ENCODE measurements at regions not wholly inside any gene's neighbourhood (a gene's known extent, or its start where the extent isn't known, plus 50 kb on each side); places are given as distances from the start of the nearest gene placed in this dataset.

DNA sequence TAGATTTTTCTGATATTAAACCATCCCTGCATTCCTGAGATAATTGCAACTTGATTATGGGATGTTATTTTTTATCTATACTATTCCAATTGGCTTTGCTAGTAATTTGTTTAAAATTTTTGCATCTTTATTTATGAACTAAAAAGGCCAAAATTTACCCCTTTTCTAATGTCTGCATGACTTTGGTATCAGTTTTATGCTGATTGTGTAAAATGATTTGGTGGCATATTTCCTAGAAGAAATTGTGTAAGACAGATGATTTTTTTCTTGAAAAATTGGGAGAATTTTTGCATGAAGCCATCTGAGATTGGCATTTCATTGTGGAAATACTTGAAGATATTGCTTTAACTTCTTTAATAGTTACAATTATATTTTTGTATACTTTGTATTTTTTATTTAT, 183.8 kb upstream of the TBL1XR1 start:
- no peak for TF ChIP-seq TAF1 (IDR thresholded peaks at IDR 0.05; ENCODE audit: borderline replicate concordance, insufficient read depth, low read length)
- TF ChIP-seq, protein P1, sequence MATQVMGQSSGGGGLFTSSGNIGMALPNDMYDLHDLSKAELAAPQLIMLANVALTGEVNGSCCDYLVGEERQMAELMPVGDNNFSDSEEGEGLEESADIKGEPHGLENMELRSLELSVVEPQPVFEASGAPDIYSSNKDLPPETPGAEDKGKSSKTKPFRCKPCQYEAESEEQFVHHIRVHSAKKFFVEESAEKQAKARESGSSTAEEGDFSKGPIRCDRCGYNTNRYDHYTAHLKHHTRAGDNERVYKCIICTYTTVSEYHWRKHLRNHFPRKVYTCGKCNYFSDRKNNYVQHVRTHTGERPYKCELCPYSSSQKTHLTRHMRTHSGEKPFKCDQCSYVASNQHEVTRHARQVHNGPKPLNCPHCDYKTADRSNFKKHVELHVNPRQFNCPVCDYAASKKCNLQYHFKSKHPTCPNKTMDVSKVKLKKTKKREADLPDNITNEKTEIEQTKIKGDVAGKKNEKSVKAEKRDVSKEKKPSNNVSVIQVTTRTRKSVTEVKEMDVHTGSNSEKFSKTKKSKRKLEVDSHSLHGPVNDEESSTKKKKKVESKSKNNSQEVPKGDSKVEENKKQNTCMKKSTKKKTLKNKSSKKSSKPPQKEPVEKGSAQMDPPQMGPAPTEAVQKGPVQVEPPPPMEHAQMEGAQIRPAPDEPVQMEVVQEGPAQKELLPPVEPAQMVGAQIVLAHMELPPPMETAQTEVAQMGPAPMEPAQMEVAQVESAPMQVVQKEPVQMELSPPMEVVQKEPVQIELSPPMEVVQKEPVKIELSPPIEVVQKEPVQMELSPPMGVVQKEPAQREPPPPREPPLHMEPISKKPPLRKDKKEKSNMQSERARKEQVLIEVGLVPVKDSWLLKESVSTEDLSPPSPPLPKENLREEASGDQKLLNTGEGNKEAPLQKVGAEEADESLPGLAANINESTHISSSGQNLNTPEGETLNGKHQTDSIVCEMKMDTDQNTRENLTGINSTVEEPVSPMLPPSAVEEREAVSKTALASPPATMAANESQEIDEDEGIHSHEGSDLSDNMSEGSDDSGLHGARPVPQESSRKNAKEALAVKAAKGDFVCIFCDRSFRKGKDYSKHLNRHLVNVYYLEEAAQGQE (IDR thresholded peaks at IDR 0.05; ENCODE audit: insufficient read depth in 1 of 2, low read depth in 2 of 2, low read length in 2 of 2), result no peak
